ENCODE measurements at regions not wholly inside any gene's neighbourhood (a gene's known extent, or its start where the extent isn't known, plus 50 kb on each side); places are given as distances from the start of the nearest gene placed in this dataset.

GRCh38 chr2:41894563-41895333 lies 153.1 kb upstream of the PKDCC start:
- no peak for TF ChIP-seq EZH2 (IDR thresholded peaks at IDR 0.05; ENCODE audit: insufficient read depth, low read length)
- TF ChIP-seq, protein P1, sequence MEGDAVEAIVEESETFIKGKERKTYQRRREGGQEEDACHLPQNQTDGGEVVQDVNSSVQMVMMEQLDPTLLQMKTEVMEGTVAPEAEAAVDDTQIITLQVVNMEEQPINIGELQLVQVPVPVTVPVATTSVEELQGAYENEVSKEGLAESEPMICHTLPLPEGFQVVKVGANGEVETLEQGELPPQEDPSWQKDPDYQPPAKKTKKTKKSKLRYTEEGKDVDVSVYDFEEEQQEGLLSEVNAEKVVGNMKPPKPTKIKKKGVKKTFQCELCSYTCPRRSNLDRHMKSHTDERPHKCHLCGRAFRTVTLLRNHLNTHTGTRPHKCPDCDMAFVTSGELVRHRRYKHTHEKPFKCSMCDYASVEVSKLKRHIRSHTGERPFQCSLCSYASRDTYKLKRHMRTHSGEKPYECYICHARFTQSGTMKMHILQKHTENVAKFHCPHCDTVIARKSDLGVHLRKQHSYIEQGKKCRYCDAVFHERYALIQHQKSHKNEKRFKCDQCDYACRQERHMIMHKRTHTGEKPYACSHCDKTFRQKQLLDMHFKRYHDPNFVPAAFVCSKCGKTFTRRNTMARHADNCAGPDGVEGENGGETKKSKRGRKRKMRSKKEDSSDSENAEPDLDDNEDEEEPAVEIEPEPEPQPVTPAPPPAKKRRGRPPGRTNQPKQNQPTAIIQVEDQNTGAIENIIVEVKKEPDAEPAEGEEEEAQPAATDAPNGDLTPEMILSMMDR (IDR thresholded peaks at IDR 0.05; ENCODE audit: insufficient read depth, low read depth, low read length): no peak

All from astrocyte (in vitro differentiated cells and primary cell).